HCT116 (cell line): ENCODE measurements at regions not wholly inside any gene's neighbourhood (a gene's known extent, or its start where the extent isn't known, plus 50 kb on each side); places are given as distances from the start of the nearest gene placed in this dataset.
"Not testable (repeated sequence)": the region's sequence is repeated elsewhere in the genome, so short reads cannot be mapped to it uniquely, and the experiment has no call there.

ENCODE experiments used
- POLR2A ChIP-seq: IDR thresholded peaks from 2 replicates; pipeline ENCODE4 v1.7.0; 2011; ENCODE audit warnings: borderline replicate concordance; ENCODE audit not compliant: insufficient read depth, insufficient read length; ENCODE audit errors: extremely low read depth
- TCF7L2 ChIP-seq: IDR thresholded peaks from 2 replicates; pipeline ENCODE4 v1.7.0; 2011; ENCODE audit warnings: borderline replicate concordance, inconsistent platforms; ENCODE audit not compliant: insufficient read depth, insufficient read length; ENCODE audit errors: extremely low read depth
- TF ChIP-seq, protein P1 (sequence below): IDR thresholded peaks from 2 replicates; pipeline ENCODE4 v1.6.1; 2012

DNA sequence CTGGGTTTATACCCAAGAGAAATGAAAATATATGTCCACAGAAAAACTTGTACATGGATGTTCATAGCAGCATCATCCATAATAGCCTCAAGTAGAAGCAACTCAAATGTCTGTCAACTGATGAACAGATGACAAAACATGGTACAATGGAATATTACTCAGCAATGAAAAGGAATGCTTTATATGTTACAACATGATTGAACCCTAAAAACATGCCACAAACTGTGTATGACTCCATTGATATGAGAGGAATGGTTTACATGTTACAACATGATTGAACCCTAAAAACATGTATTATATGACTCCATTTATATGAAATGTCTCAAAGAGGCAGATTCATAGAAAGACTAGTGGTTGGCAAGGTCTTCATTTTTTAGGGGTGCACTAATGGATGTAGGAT, 104.8 kb downstream of the LAT start:
- not testable (repeated sequence) for TF ChIP-seq TCF7L2, POLR2A
- TF ChIP-seq, protein P1, sequence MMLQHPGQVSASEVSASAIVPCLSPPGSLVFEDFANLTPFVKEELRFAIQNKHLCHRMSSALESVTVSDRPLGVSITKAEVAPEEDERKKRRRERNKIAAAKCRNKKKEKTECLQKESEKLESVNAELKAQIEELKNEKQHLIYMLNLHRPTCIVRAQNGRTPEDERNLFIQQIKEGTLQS, result not testable (repeated sequence)
